ENCODE measurements at regions not wholly inside any gene's neighbourhood (a gene's known extent, or its start where the extent isn't known, plus 50 kb on each side); places are given as distances from the start of the nearest gene placed in this dataset.
"Not testable (repeated sequence)": the region's sequence is repeated elsewhere in the genome, so short reads cannot be mapped to it uniquely, and the experiment has no call there.

- no peak for DNase-seq
Measured at GRCh38 chr2:76159042-76159648, 448.4 kb upstream of the GCFC2 start.

GRCh38 chr2:76157531-76157930, 446.8 kb upstream of the GCFC2 start:
- no peak for DNase-seq

- DNase-seq = no peak
Measured at GRCh38 chr2:76154981-76155380, 444.3 kb upstream of the GCFC2 start.

- no peak for DNase-seq
Measured at GRCh38 chr2:76149846-76150245, 439.1 kb upstream of the GCFC2 start.

- not testable (repeated sequence) for DNase-seq
Measured at GRCh38 chr2:76139303-76139702, 428.6 kb upstream of the GCFC2 start.

- DNase-seq = no peak
Measured at GRCh38 chr2:76128622-76129021, 417.9 kb upstream of the GCFC2 start.

- DNase-seq = no peak
Measured at GRCh38 chr2:76120176-76120575, 409.5 kb upstream of the GCFC2 start.

- DNase-seq = no peak
Measured at GRCh38 chr2:76089683-76090082, 379.0 kb upstream of the GCFC2 start.

GRCh38 chr2:76083248-76083647, 372.5 kb upstream of the GCFC2 start:
- DNase-seq = no peak

- no peak for DNase-seq
Measured at GRCh38 chr2:76082509-76082908, 371.8 kb upstream of the GCFC2 start.

GRCh38 chr2:76080154-76080553, 369.4 kb upstream of the GCFC2 start:
- no peak for DNase-seq

- no peak for DNase-seq
Measured at GRCh38 chr2:76075126-76075525, 364.4 kb upstream of the GCFC2 start.

- DNase-seq = no peak
Measured at GRCh38 chr2:76073992-76074604, 363.4 kb upstream of the GCFC2 start.

- DNase-seq = no peak
Measured at GRCh38 chr2:76050196-76050595, 339.5 kb upstream of the GCFC2 start.

- no peak for DNase-seq
Measured at GRCh38 chr2:76044701-76045100, 334.0 kb upstream of the GCFC2 start.

- no peak for DNase-seq
Measured at GRCh38 chr2:76039505-76039904, 328.8 kb upstream of the GCFC2 start.

- no peak for DNase-seq
Measured at GRCh38 chr2:76027761-76028160, 317.0 kb upstream of the GCFC2 start.

- DNase-seq = no peak
Measured at GRCh38 chr2:76019128-76019527, 308.4 kb upstream of the GCFC2 start.

- DNase-seq = no peak
Measured at GRCh38 chr2:76009484-76009883, 298.8 kb upstream of the GCFC2 start.

- no peak for DNase-seq
Measured at GRCh38 chr2:76008001-76008702, 297.4 kb upstream of the GCFC2 start.

- no peak for DNase-seq
Measured at GRCh38 chr2:76000425-76000824, 289.7 kb upstream of the GCFC2 start.

GRCh38 chr2:75998451-75998850, 287.7 kb upstream of the GCFC2 start:
- DNase-seq = no peak

- no peak for DNase-seq
Measured at GRCh38 chr2:75994759-75995158, 284.0 kb upstream of the GCFC2 start.

GRCh38 chr2:75988622-75989021, 277.9 kb upstream of the GCFC2 start:
- DNase-seq = not testable (repeated sequence)

Data from inflammatory macrophage treated with lipopolysaccharide for 1 hour (primary cell).